ENCODE measurements at regions not wholly inside any gene's neighbourhood (a gene's known extent, or its start where the extent isn't known, plus 50 kb on each side); places are given as distances from the start of the nearest gene placed in this dataset.

DNA sequence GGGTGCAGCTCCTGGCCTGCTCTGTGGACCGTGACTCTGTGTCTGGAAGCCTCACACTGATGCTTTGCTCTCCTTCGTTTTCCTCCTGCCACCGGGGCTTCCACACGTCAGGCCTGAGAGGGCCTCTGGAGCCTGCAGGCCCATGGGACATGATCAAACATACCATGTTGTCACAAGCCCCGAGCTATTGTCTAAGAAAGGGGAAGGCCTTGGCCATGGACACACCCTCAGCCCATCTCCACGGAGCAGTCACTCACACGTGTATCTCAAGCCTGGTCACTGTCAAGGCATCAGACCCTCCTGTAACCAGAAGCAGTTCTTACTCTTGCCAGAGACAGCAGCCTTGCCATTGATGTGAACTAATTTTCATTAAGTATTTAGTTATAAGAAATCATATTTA, 814.1 kb upstream of the SALL3 start:
- DNase-seq = no peak

DNA sequence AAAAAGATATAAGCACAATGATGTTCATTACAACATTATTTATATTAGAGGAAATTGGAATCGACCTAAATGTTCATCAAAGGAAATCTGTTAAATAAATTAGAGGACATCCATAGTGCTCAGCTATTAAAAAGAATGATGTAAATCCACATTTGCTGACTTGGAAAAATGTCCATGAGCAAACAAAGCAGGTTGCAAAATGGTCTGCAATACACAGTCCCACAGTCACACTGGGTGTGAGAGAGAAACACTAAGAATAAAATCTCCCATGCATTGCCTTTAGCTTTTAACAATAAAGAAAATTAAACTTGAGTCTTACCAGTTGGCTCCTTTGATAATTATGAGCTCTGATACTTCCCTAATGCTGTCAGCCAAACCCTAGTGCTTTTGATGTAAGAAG, 811.1 kb upstream of the SALL3 start:
- no peak for DNase-seq

DNA sequence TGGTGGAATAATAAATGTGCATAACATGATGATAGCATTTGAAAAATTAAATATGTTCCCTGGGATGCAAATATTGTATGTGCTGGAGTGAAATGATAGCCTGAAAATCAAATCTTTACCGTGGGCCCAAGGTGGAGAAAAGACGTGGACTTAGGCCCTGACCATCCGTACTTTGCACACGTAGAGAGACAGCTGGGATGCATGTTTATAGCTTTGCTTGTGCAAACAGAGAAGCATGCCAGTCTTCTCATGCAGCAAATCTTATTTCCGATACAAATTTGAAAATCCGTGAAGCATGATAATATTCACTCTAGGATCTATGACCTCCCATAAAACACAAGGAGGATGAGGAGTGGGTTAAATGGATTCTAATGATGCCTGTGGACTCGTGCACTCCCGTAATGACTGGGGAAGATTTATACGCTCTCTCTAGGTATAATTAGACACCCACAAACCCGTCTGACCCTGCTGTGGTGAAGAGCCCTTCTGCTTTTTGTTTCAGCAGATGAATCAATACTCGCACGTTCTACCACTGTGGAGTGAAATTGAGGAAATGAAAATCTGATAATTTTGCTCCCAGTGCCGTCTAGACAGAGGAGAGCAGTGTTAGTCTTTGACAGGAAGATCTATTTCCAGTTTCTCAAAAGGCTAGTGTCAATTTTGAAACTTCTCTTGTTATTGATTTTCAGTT, 810.3 kb upstream of the SALL3 start:
- no peak for DNase-seq

DNA sequence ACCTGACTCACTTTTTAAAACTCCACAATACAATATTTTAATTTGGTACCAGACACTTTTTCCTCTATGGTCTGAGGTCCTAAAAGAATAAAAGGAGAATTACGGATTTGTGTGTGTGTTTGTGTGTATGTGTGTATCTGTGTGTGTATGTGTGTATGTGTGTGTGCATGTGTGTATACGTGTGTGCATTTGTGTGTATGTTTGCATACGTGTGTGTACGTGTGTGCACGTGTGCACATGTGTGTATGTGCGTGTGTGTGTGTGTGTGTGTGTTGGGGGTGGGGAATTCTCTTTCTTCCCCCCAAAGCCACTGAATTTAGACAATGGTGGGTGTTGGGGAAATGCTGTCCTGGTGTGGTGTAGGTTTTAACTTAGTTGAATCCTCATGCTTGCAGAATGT, 807.7 kb upstream of the SALL3 start:
- no peak for DNase-seq

DNA sequence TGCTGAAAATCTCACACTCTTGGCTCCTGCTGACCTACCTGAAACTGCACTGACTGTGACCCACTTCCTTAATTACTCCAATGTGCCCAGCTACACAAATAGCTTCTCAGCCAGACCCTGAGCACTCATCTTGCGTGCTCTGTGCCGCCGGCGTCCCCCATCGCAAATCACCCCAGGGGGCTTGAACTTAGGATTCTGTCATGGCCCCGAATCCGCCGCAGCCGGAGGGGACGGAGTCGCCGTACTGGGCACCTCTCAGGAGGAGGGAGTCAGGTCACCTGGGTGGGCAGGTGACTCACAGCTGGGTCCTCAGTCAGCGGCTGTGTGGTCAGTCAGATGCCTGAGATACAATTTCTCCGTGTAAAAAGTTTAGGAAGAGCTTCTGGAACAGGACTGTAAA, 804.9 kb upstream of the SALL3 start:
- DNase-seq = no peak

DNA sequence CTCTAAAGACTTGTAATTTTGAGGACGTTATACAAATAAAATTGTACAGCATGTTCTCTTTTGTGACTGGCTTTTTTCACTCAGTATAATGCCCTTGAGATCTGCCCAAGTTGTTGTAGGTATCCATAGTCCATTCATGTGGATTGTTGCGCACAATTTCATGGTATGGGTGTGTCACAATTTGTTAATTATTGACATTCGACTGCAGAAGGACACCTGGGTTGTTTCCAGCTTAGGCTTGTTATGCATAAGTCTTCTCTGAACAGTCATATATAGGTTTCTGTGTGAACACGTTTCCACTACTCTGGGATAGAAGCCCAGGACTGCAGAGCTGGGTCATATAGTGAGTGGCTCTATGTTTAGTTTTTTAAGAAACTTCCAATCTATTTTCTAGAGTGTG, 800.8 kb upstream of the SALL3 start:
- DNase-seq = no peak

DNA sequence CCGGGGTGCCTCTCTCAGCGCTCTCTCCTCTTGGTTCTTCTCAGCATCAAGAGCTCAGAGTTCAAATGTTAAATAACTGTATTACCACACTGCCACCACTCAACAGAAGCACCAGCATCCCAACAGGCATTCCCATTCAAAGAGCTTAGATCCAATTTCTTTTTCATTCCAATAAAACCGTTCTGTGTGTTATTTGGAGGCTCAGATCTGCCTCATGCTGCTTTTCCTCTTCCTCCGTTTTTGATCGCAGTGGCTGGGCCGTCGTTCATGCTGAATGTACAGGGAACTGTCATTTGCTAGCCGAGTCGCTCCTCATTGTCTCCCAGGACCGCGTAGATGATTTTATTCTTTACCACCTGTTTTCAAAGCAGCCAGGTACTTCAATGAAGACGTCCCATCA, 798.9 kb upstream of the SALL3 start:
- no peak for DNase-seq

DNA sequence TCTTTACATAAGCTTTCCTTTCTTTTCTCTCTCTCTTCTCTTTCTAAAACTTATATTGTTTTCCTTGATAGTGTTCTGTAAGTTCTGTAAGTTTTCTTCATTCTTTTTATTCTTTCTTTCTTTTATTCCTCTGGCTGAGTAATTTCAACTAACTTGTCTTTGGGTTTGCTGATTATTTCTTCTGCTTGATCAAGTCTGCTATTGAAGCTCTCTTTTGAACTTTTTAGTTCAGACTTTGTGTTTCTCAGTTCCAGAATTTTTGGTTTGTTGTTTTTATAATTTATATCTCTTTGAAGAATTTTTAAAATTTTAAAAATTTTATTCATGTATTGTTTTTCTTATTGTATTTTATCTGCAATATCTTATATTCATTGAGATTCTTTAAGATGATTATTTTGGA, 795.8 kb upstream of the SALL3 start:
- DNase-seq = no peak

DNA sequence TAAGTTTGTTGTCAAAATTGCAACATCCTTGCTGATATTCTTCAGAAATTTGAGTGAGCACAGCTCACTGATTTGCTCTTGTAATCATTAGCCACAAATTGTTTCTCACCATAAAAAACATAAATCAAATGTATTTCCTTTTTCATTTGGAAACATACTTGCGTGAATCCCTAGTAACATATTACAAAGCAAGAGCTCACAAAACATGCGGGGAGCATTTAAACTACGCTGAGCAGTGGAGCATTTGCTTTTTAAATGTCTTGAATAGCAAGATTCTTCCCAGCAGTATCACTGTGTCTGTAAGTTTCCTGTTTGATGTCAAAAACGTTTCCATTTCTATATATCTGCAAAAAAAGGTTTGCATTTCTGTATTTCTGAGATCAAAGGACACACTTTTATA, 788.3 kb upstream of the SALL3 start:
- no peak for DNase-seq

DNA sequence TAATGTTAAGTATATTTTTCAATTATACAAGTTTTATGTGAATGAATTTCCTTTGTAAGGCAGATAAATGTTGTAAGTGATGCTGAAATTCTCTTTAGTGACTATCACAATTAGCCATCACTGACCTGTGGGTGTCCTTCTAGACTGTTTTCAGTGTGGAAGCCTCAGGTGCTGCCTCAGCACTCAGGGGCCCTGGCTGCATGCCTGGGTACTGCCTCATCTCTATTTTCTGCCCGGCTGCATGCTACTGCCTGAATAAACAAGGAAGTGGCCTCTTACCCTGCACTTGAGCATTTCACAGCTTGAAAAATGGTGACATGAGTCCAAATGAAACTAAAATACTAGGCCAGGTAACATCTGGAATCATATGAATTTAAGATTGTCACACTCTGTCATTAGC, 787.6 kb upstream of the SALL3 start:
- peak; percentile 39 for DNase-seq

DNA sequence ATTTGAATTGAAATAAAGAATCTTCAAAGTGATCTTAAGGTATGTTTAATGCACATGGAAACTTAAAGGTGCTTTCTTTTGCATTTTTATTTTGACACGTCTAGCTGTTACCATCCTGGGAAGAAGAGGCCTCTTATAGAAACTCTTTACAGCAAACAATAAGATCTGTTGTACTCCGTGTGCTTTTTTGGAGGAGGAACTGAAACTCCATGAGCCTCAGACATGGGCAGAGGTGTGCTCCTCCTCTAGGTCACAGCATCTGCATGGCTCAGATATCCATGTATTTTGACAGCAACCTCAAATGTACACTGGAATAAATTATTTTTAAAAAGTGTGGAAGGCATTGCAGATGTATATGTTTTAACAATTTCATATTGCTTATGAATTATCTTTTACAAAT, 783.3 kb upstream of the SALL3 start:
- DNase-seq = no peak

DNA sequence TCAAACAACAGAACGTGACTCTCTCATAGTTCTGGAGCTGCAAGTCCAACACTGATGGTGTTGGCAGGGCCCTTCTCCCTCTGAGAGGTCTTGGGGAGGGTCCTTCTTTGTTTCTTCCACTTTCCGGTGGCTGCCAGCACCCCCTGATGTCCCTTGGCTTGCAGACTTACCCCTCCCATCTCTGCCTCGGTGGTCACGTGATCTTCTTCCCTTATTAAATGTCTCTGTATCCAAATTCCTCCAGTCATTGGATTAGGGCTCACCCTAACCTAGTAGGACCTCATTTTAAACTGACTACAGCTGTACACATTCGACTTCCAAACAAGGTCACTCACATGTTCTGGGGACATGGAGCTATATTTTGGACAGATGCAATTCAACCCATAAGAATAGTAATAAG, 780.6 kb upstream of the SALL3 start:
- DNase-seq = no peak

DNA sequence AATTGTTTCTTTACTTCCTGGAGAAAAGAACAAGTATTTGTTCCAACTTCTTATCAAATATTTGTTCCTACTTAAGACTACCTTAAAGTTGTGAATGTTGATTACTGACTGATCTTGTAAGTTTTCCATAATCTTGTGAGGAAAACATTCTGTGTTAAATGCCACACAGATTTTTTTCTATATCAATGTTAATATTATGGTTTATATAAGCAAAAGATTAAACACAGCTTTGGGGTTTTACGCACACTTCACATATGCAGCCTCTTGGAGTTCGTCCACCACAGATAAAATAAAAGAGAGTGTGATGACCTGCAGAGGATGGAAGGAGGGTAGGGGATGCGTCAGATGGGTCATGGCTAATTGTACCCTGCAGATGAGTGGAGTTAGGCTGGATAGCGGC, 780.0 kb upstream of the SALL3 start:
- no peak for DNase-seq

DNA sequence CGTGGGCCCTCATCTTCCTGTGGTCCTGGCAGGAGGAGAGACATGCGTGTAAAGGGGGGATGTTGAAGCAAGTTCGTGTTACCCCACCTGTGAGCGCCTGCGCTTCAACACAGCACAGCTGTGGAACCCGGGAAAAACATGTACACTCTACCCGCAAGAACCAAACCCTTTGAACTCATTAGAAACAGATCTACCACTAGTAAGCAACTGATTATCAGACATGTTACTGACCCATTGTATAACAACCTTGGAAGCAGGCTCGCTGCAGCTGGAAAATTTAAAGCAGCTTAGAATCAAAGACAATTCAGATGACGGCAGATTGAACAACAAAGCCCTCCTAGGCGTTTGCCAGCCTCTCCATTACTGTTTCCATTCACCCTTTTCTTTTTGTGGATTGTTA, 771.7 kb upstream of the SALL3 start:
- DNase-seq = no peak

DNA sequence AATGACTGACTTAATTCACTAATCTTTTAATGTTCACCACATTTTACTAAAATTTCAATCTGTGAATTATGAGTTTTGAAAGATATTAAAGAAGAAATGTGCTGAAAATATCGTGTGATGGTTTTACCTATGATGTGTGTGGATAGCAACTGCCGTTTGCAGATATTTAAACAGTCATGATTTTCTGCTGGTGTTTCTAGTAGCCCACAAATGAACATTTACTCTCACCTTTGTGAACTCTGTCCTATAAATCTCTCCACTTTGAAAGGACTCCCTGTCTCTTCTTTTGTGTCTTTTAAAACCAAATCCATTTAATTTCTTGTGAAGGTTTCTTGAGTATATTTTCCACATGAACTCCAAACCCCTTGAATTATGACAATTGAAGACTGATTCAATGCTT, 771.2 kb upstream of the SALL3 start:
- DNase-seq = no peak

DNA sequence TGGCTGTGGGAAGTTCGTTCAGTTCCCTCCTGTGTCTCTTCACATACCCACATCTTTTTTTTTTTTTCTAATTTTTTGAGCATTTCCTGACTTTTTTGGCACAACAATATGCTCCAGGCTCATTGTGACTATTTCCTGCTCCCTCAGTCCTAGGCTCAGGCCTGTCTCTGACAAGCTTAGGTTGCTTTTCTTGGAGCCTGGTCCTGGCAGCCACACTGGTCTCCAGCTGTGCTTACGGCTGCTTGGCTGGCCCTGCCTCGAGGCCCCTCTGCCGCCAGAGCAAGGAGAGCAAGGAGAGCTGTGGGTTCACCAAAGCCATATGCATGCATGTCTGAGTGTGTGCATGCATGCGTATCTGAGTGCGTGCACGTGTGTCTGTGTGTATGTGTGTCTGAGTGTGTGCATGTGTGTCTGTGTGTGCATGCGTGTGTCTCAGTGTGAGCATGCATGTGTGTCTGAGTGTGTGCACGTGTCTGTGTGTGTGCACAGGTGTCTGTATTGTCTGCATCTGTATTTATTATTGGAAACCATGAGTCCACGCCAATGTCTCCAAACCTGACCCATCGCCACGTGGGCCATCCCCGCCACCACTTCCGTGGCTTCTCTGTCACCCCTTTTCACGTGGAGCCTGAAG, 766.1 kb upstream of the SALL3 start:
- peak; percentile 50 for DNase-seq

DNA sequence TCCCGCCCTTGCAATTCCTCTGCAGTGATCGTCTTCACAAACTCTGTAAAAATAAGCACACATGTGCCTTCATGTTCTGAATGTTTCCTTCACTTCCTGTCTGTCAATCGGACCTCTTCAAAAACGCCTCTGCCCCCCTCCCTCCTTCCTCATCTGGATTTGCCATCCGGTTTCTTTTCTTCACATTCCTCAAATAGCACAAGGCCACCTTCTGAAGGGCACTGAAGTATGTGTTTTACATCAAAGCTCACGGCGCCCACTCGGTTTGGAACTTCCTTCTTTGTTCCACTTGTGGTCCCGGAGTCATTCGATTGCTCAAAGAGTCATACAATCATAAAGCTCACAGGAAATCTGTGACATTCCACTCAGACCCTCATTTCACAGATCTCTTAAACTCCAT, 758.1 kb upstream of the SALL3 start:
- no peak for DNase-seq

DNA sequence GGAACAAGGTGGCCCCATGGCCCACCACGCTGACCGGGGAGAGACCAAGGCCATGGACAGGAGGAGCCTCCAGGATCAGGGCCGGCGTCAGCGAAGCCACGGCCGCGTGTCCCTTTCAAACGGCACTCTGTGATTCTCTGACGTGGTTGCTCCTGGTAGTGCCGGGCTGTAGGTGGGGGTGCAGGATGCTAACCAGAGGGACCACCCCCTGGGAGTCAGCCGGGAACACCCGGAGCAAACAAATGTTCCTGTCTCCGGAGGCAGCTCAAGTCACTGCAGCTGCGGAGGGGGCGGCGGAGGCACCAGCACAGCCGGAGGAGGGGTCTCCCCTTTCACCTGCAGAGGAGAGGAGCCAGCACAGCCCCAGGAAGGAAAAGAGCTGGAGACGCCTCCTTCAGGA, 750.6 kb upstream of the SALL3 start:
- DNase-seq = no peak

DNA sequence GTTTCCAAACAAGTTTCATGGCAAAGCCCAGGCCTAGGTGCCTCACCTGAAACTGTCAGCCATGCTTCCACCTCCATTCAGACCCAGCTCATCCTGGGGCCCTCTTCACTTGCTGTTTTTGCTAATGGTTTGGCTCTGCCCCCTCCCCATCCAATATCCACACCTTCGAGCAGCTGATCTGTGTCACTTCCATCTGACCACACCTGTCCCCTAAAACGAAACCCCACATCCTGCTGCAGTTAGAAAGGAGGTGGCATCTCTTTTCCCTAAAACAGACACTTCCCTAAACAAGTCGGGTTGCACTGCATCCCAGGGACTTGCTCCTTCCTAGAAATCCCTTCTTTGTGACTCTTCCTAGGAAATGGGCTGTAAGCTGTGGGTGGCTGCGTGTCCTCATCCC, 748.7 kb upstream of the SALL3 start:
- no peak for DNase-seq

DNA sequence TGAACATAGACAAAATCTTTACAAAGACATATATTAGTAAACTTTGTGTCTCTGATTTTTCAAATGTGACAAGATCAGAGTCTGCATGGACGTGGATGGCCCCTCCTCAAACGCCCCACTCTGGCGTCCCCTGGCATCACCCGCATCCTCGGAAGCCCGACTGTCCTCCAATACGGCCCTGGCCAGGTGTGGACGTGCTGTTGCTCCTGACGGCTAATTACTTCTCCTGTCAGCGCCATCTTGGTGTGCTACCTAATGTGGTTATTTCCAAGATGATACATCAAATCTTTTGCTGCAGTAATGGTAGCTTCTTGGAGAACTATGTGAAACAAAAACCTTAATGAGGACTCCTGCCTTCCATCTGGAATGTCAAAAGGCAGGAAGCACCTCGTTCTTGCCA, 747.4 kb upstream of the SALL3 start:
- no peak for DNase-seq

DNA sequence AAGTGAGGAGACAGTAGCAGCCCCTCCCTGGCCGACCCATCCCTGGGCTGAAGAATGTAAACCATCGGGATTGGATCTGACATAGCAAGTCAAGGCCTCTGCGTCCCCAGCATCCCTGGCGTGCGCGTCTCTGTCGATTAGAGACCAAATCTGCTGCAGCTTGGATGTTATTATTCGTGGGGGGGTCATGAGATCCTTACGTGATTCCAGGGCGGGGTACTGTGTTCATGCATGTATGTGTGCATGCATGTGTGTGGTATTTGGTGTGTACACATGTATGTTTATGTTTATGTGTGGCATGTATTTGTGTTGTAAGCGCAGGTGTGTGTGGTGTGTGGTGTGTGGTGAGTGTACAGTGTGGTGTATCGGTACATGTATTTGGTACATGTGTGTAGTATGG, 741.8 kb upstream of the SALL3 start:
- DNase-seq = no peak

DNA sequence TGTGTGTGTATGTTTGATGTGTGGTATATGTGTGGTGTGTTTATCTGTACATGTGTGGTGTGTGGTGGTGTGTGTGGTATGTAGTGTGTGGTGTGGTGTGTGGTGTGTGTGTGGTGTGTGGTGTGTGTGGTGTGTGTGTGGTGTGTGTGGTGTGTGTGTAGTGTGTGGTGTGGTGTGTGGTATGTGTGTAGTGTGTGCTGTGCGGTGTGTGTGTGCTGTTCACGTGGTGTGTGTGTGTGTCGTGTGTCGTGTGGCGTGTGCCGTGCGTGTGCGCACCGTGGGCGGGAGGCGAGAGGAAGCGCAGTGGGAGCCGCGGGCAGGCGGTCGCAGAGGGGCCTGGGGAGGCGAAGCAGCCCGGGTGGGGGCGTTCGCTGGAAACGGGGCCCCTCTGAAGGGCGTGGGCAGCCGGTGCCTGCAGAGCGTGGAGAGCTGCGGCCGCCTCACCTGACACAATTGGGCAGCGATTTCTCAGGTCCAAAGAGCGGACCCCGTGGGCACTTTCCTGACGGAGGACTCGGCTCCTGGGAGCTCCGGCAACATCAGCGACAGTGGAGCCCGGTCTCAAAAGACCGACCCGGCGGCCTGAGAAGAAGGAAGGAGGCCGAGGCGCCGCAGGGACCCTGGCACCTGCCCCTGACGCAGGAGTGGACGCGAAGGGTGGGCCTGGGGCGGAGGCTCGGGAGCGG, 741.1 kb upstream of the SALL3 start:
- DNase-seq = no peak

DNA sequence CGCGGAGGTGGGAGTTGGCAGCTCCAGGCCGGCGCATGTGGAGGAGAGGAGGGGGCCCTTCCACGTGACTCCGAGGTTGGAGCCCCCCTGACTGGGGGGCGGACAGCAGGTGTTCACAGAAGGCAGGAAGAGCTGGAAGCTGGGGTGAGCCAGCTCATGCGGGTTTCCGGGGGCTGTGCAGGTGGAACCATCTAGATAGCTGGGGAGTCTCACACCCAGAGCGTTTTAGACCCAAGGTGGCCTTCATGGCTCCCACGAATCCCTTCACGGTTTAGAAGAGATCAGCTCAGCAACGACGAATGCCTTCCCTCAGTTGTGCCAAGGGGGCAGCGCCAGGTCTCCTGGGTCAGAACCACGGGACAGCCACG, 740.5 kb upstream of the SALL3 start:
- DNase-seq = no peak

DNA sequence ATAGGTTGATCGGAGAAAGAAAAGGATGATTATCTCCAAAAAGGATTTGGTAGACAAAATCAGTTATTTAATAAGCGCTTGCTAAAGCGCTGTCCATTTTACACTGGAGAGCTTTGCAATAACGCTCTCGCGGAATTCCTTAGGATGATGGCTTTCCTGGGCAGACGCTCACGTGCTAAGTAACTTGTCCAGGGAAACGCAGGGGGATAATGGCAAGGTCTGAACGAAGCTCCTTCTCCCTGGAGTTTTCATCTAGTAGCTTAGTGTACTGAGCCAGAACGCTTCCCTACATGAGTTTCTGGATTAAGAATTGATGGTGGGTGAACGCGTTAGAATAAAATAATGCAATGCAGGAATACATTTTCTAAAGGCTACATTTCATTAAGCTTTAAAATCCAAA, 739.5 kb upstream of the SALL3 start:
- no peak for DNase-seq

Measured in left hindlimb (tissue), 1 donor.